ENCODE measurements at regions not wholly inside any gene's neighbourhood (a gene's known extent, or its start where the extent isn't known, plus 50 kb on each side); places are given as distances from the start of the nearest gene placed in this dataset.

- TF ChIP-seq, protein P1, sequence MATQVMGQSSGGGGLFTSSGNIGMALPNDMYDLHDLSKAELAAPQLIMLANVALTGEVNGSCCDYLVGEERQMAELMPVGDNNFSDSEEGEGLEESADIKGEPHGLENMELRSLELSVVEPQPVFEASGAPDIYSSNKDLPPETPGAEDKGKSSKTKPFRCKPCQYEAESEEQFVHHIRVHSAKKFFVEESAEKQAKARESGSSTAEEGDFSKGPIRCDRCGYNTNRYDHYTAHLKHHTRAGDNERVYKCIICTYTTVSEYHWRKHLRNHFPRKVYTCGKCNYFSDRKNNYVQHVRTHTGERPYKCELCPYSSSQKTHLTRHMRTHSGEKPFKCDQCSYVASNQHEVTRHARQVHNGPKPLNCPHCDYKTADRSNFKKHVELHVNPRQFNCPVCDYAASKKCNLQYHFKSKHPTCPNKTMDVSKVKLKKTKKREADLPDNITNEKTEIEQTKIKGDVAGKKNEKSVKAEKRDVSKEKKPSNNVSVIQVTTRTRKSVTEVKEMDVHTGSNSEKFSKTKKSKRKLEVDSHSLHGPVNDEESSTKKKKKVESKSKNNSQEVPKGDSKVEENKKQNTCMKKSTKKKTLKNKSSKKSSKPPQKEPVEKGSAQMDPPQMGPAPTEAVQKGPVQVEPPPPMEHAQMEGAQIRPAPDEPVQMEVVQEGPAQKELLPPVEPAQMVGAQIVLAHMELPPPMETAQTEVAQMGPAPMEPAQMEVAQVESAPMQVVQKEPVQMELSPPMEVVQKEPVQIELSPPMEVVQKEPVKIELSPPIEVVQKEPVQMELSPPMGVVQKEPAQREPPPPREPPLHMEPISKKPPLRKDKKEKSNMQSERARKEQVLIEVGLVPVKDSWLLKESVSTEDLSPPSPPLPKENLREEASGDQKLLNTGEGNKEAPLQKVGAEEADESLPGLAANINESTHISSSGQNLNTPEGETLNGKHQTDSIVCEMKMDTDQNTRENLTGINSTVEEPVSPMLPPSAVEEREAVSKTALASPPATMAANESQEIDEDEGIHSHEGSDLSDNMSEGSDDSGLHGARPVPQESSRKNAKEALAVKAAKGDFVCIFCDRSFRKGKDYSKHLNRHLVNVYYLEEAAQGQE (tag by site-specific recombination; IDR thresholded peaks at IDR 0.05), result no peak
- TF ChIP-seq PATZ1 (tag by site-specific recombination; IDR thresholded peaks at IDR 0.05), result no peak
- no peak for TF ChIP-seq CTCF (tag by site-specific recombination; IDR thresholded peaks at IDR 0.05)
- TF ChIP-seq ZNF341 (tag by site-specific recombination; IDR thresholded peaks at IDR 0.05; ENCODE audit: low read depth), result no peak
- TF ChIP-seq, protein P2, sequence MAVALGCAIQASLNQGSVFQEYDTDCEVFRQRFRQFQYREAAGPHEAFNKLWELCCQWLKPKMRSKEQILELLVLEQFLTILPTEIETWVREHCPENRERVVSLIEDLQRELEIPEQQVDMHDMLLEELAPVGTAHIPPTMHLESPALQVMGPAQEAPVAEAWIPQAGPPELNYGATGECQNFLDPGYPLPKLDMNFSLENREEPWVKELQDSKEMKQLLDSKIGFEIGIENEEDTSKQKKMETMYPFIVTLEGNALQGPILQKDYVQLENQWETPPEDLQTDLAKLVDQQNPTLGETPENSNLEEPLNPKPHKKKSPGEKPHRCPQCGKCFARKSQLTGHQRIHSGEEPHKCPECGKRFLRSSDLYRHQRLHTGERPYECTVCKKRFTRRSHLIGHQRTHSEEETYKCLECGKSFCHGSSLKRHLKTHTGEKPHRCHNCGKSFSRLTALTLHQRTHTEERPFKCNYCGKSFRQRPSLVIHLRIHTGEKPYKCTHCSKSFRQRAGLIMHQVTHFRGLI (tag by site-specific recombination; IDR thresholded peaks at IDR 0.05), result no peak
Measured at GRCh38 chr11:134800130-134800529, 388.1 kb upstream of the B3GAT1 start.

All from HEK293 (cell line).